Endothelial cell of umbilical vein (primary cell): ENCODE measurements at regions not wholly inside any gene's neighbourhood (a gene's known extent, or its start where the extent isn't known, plus 50 kb on each side); places are given as distances from the start of the nearest gene placed in this dataset.

Source experiments
- BruUV-seq: library from RNA; stranded (reverse); fragments of 400-500 nt; replicated peaks from 2 replicates; lab custom pipeline; 2021; lab: Mats Ljungman, UMichigan
- CTCF ChIA-PET: fragments of 300-600, 350-600 bp; sonication (Branson Sonifier 250); formaldehyde crosslinking; loops from one replicate; lab custom pipeline; 2021; ENCODE audit warnings: antibody characterized with exemption, inconsistent platforms; lab: Charles Lee
- POLR2A ChIA-PET: fragments of 300-600, 350-600 bp; sonication (Branson Sonifier 250); formaldehyde crosslinking; loops from one replicate; lab custom pipeline; 2021; ENCODE audit warnings: antibody characterized with exemption, inconsistent platforms; lab: Charles Lee
- DNase-seq: peaks from one replicate; pipeline ENCODE4 v3.0.0-alpha.2; 2011; ENCODE audit warnings: low read depth, low spot score
- FAIRE-seq: peaks from 2 replicates; lab custom pipeline; 2011; peaks lifted over from hg19 to GRCh38; lab: Jason Lieb, UNC
- H2AFZ ChIP-seq: 2 replicates; pipeline ENCODE4 v1.6.0; 2012; ENCODE audit warnings: low read depth, low read length, control low read depth, inconsistent platforms
- H3K27ac ChIP-seq: 2 replicates; pipeline ENCODE4 v1.5.1; 2011; ENCODE audit warnings: low read depth, mild to moderate bottlenecking, control low read depth, low read length, moderate library complexity; ENCODE audit not compliant: insufficient read depth
- H3K27me3 ChIP-seq, 2 experiments: 2 replicates each; pipeline versions ENCODE4 v1.6.0 to v1.6.1; 2011; ENCODE audit warnings: low read length in 2 of 2, mixed read lengths in 1 of 2; ENCODE audit not compliant: control insufficient read depth in 2 of 2, insufficient read depth in 2 of 2
- H3K36me3 ChIP-seq, 2 experiments: 2 replicates in 1 of 2; 3 replicates in 1 of 2; pipeline ENCODE4 v1.5.1; 2011; ENCODE audit warnings: low read length in 2 of 2, mild to moderate bottlenecking in 1 of 2, moderate library complexity in 1 of 2; ENCODE audit not compliant: control insufficient read depth in 2 of 2, insufficient read depth in 2 of 2; ENCODE audit errors: extremely low read depth in 1 of 2
- H3K4me1 ChIP-seq: 3 replicates; pipeline ENCODE4 v1.5.1; 2011; ENCODE audit warnings: mild to moderate bottlenecking, low read length; ENCODE audit not compliant: control insufficient read depth, insufficient read depth; ENCODE audit errors: extremely low read depth
- H3K4me2 ChIP-seq: 2 replicates; pipeline ENCODE4 v1.6.1; 2011; ENCODE audit warnings: low read length, control low read depth, mixed read lengths; ENCODE audit not compliant: insufficient read depth
- H3K4me3 ChIP-seq, 3 experiments: fragments of 200-600 bp in 1 of 3; sonication (generic), shearing (Covaris generic) in 1 of 3; replicated peaks in 1 of 3; 2 replicates each; pipeline ENCODE4 v1.5.1; 2011 to 2016; ENCODE audit warnings: control low read depth in 3 of 3, low read length in 3 of 3, mild to moderate bottlenecking in 2 of 3, inconsistent platforms in 1 of 3, low read depth in 1 of 3, moderate library complexity in 1 of 3; ENCODE audit not compliant: insufficient read depth in 1 of 3
- H3K79me2 ChIP-seq: 2 replicates; pipeline ENCODE4 v1.6.0; 2012; ENCODE audit warnings: low read length, inconsistent platforms; ENCODE audit not compliant: control insufficient read depth, insufficient read depth
- H3K9ac ChIP-seq: replicated peaks from 2 replicates; pipeline ENCODE3; 2011; ENCODE audit warnings: low read length, control low read depth; ENCODE audit not compliant: insufficient read depth; ENCODE audit errors: extremely low read depth
- H3K9me1 ChIP-seq: replicated peaks from 3 replicates; pipeline ENCODE4 v1.6.0; 2011; ENCODE audit warnings: mild to moderate bottlenecking, low read length; ENCODE audit not compliant: control insufficient read depth, insufficient read depth; ENCODE audit errors: extremely low read depth
- H3K9me3 ChIP-seq: replicated peaks from 2 replicates; pipeline ENCODE4 v1.5.1; 2012; ENCODE audit warnings: low read length, inconsistent platforms; ENCODE audit not compliant: control insufficient read depth, insufficient read depth
- H4K20me1 ChIP-seq: replicated peaks from 2 replicates; pipeline ENCODE3; 2011; ENCODE audit warnings: mild to moderate bottlenecking, low read length; ENCODE audit not compliant: control insufficient read depth, insufficient read depth; ENCODE audit errors: extremely low read depth
- CTCF ChIP-seq, 2 donors: IDR thresholded peaks; 1 replicate in 1 of 2; 2 replicates in 1 of 2; pipeline ENCODE4 v1.5.1; 2011; ENCODE audit warnings: low read length in 2 of 2, mild to moderate bottlenecking in 2 of 2, moderate library complexity in 2 of 2, control low read depth in 1 of 2, inconsistent platforms in 1 of 2, low read depth in 1 of 2; ENCODE audit not compliant: insufficient read depth in 1 of 2; ENCODE audit errors: extremely low read depth in 1 of 2
- EZH2 ChIP-seq: IDR thresholded peaks from 2 replicates; pipeline ENCODE4 v1.6.1; 2012; ENCODE audit warnings: borderline replicate concordance, low read depth, mild to moderate bottlenecking, moderate library complexity, low read length, inconsistent platforms; ENCODE audit not compliant: severe bottlenecking
- FOS ChIP-seq: IDR thresholded peaks from 2 replicates; pipeline ENCODE4 v1.6.1; 2011; ENCODE audit warnings: mild to moderate bottlenecking, low read length, moderate library complexity, borderline replicate concordance; ENCODE audit not compliant: insufficient read depth
- GATA2 ChIP-seq: IDR thresholded peaks from 2 replicates; pipeline ENCODE4 v1.7.0; 2011; ENCODE audit warnings: low read depth, mild to moderate bottlenecking, moderate library complexity, mixed read lengths, low read length; ENCODE audit not compliant: insufficient read length, insufficient read depth
- JUN ChIP-seq: IDR thresholded peaks from 2 replicates; pipeline ENCODE4 v1.6.1; 2011; ENCODE audit warnings: borderline replicate concordance, low read depth; ENCODE audit not compliant: insufficient read length, insufficient read depth
- MYC ChIP-seq: IDR thresholded peaks from one replicate; pipeline ENCODE4 v1.6.1; 2011; ENCODE audit warnings: mild to moderate bottlenecking, low read depth, low read length
- POLR2A ChIP-seq: IDR thresholded peaks from 2 replicates; pipeline ENCODE4 v1.6.1; 2012; ENCODE audit warnings: low read depth, mild to moderate bottlenecking, control low read depth, low read length
- POLR2AphosphoS5 ChIP-seq: IDR thresholded peaks from 2 replicates; pipeline ENCODE4 v1.6.1; 2012; ENCODE audit warnings: low read depth, mild to moderate bottlenecking, control low read depth, low read length, moderate library complexity; ENCODE audit not compliant: insufficient read depth
- dilution Hi-C: fragments of 300-500 bp; cut with MboI; formaldehyde crosslinking; loops from one replicate; pipeline ENCODE4 v1.15.0; 2019; ENCODE audit warnings: low sequenced_read_pairs; ENCODE audit not compliant: extremely low pct_ligation_motif_present
- intact Hi-C: fragments of 100-400 bp; cut with micrococcal nuclease; formaldehyde crosslinking; loops from one replicate; pipeline ENCODE4 v1.10.0; 2022
- TF ChIP-seq, protein P1 (sequence below): IDR thresholded peaks from 2 replicates; pipeline ENCODE4 v1.6.1; 2011; ENCODE audit not compliant: insufficient read depth, insufficient read length

- FAIRE-seq = no peak
- ChIA-PET CTCF (no interaction called here), POLR2A (no interaction called here)
- no peaks in the 10 kb centered on the region for H3K4me1 ChIP-seq
- no peaks in the 10 kb centered on the region for H3K36me3 ChIP-seq
- H3K79me2 ChIP-seq = no peaks in the 10 kb centered on the region
- no peak overlapping the region for H3K27ac ChIP-seq
- H3K27me3 ChIP-seq = no peaks in the 10 kb centered on the region
- H3K9me3 ChIP-seq = peaks cover 21% of the 10 kb centered on the region
- no peak overlapping the region for H3K9ac ChIP-seq
- H3K9me1 ChIP-seq = no peaks in the 10 kb centered on the region
- H3K4me2 ChIP-seq = no peak overlapping the region
- no peak for TF ChIP-seq POLR2AphosphoS5
- TF ChIP-seq JUN = no peak
- TF ChIP-seq, protein P1, sequence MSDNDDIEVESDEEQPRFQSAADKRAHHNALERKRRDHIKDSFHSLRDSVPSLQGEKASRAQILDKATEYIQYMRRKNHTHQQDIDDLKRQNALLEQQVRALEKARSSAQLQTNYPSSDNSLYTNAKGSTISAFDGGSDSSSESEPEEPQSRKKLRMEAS = no peak
- TF ChIP-seq GATA2 = no peak
- TF ChIP-seq CTCF (IDR thresholded peaks at IDR 0.05; ENCODE audit: extremely low read depth in 1 of 2, insufficient read depth in 1 of 2, low read depth in 1 of 2, low read length in 2 of 2) = no peak
- TF ChIP-seq FOS = no peak
- no peak for TF ChIP-seq POLR2A
- TF ChIP-seq MYC = no peak
- no peak for TF ChIP-seq EZH2
- no peak overlapping the region for H2AFZ ChIP-seq
- no peak overlapping the region for H3K4me3 ChIP-seq
- intact Hi-C loops = no loop called here
- dilution Hi-C loops = no loop called here
- no peaks in the 10 kb centered on the region for H4K20me1 ChIP-seq
- no peak for DNase-seq
- BruUV-seq = no TSS peak
These were observed 198.6 kb upstream of the CDH4 start for GRCh38 chr20:61053487-61053886.
